ENCODE measurements at regions not wholly inside any gene's neighbourhood (a gene's known extent, or its start where the extent isn't known, plus 50 kb on each side); places are given as distances from the start of the nearest gene placed in this dataset.

DNA sequence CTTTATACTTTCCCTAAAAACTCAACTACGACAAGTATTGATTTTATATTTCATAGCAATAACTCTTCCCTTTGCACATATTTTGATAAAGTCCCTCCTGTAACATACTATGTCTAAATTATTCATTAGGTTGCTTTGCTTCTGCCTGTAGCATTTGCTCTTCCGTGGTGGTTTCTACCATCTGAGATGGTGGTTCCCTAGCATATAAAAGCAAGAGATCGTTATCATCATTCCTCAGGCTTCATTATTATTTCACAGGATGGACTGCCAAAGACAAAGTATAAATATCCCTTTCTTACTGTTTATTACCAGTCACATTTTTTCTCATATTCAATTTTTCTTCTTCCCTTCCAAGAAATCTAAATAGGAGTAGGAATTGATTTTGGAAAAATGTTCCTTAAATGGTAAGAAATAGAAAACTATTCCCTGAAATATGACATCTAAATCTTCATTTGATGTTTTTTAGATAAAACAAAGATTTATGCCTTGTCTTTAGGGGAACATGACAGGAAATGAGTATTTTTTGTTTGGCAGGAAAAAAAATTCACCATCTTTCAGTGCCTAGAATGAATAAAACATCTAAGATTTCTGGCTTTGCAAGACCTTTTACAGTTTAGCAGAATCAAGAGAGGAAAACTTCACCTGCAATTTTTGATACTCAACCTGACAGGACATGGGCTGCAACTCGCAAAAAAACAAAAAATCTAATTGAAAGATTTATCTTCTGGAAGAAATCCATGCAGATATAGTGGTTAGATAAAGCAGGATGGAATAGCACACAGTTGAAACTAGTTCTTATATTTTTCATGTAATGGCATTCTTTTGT is 340.0 kb downstream of the SPRY2 start:
- Histone ChIP-seq H3K4me2 (ENCODE audit: low read depth, low read length) (no peak overlapping the region), H4K5ac (ENCODE audit: low read depth, low read length) (no peak overlapping the region), H2BK20ac (ENCODE audit: low read depth, low read length) (no peak overlapping the region), H4K20me1 (ENCODE audit: insufficient read depth, low read length) (no peaks in the 10 kb centered on the region), H4K8ac (ENCODE audit: low read depth in 2 of 2, low read length in 2 of 2) (no peak overlapping the region), H3K27me3 (ENCODE audit: control insufficient read depth, insufficient read depth, low read length) (no peaks in the 10 kb centered on the region), H3K4me1 (ENCODE audit: control insufficient read depth, insufficient read depth, low read length) (peaks cover 3% of the 10 kb centered on the region), H3K4ac (ENCODE audit: low read depth, low read length) (no peak overlapping the region), H3K9me3 (ENCODE audit: control insufficient read depth, insufficient read depth, low read length) (no peaks in the 10 kb centered on the region), H3K23ac (ENCODE audit: low read depth, low read length) (no peak overlapping the region), H2AK5ac (ENCODE audit: low read depth, low read length) (no peak overlapping the region), H3K4me3 (ENCODE audit: insufficient read depth, low read depth, low read length) (no peak overlapping the region), H2AK9ac (replicated peaks; ENCODE audit: low read depth, low read length, poor library complexity) (no peak overlapping the region), H3K14ac (replicated peaks; ENCODE audit: low read depth, low read length) (no peak overlapping the region), H2BK5ac (ENCODE audit: low read depth, low read length, poor library complexity, severe bottlenecking) (no peak overlapping the region), H3K79me1 (ENCODE audit: low read depth in 1 of 2, low read length in 2 of 2) (no peaks in the 10 kb centered on the region), H3K9me1 (ENCODE audit: insufficient read depth, low read length) (no peaks in the 10 kb centered on the region), H3K27ac (ENCODE audit: insufficient read depth, low read length) (no peak overlapping the region), H3K18ac (ENCODE audit: low read depth, low read length) (no peak overlapping the region), H2BK120ac (ENCODE audit: low read depth, low read length) (no peak overlapping the region), H3K9ac (ENCODE audit: low read depth, low read length) (no peak overlapping the region), H2BK15ac (ENCODE audit: low read depth, low read length) (no peak overlapping the region), H3K36me3 (ENCODE audit: control insufficient read depth, insufficient read depth, low read length) (no peaks in the 10 kb centered on the region), H3K56ac (ENCODE audit: extremely low read depth, insufficient read depth, low read length) (no peak overlapping the region), H4K91ac (ENCODE audit: insufficient read depth, low read depth, low read length) (no peak overlapping the region), H2AFZ (replicated peaks; ENCODE audit: low read length, poor library complexity) (no peak overlapping the region)
- dilution Hi-C loops (cut with HindIII; ENCODE audit: low sequenced_read_pairs, unreplicated experiment) = no loop called here
- intact Hi-C loops (cut with micrococcal nuclease) = no loop called here
- POLR2A ChIA-PET (ENCODE audit: unreplicated experiment) = no interaction called here
- no TSS peak for BruUV-seq (replicated peaks)
- TF ChIP-seq POLR2A (IDR thresholded peaks at IDR 0.05; ENCODE audit: low read depth, low read length) = no peak
- TF ChIP-seq, protein P1, sequence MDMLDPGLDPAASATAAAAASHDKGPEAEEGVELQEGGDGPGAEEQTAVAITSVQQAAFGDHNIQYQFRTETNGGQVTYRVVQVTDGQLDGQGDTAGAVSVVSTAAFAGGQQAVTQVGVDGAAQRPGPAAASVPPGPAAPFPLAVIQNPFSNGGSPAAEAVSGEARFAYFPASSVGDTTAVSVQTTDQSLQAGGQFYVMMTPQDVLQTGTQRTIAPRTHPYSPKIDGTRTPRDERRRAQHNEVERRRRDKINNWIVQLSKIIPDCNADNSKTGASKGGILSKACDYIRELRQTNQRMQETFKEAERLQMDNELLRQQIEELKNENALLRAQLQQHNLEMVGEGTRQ (IDR thresholded peaks at IDR 0.05; ENCODE audit: low read depth, low read length) = no peak
- no peak for TF ChIP-seq RAD21 (IDR thresholded peaks at IDR 0.05; ENCODE audit: low read length)
- TF ChIP-seq, protein P2, sequence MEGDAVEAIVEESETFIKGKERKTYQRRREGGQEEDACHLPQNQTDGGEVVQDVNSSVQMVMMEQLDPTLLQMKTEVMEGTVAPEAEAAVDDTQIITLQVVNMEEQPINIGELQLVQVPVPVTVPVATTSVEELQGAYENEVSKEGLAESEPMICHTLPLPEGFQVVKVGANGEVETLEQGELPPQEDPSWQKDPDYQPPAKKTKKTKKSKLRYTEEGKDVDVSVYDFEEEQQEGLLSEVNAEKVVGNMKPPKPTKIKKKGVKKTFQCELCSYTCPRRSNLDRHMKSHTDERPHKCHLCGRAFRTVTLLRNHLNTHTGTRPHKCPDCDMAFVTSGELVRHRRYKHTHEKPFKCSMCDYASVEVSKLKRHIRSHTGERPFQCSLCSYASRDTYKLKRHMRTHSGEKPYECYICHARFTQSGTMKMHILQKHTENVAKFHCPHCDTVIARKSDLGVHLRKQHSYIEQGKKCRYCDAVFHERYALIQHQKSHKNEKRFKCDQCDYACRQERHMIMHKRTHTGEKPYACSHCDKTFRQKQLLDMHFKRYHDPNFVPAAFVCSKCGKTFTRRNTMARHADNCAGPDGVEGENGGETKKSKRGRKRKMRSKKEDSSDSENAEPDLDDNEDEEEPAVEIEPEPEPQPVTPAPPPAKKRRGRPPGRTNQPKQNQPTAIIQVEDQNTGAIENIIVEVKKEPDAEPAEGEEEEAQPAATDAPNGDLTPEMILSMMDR (conservative IDR thresholded peaks at IDR 0.05; ENCODE audit: low read depth, low read length) = no peak
- no peak for TF ChIP-seq BHLHE40 (IDR thresholded peaks at IDR 0.05; ENCODE audit: low read depth, low read length)
- TF ChIP-seq FOS (IDR thresholded peaks at IDR 0.05; ENCODE audit: low read depth, low read length) = no peak
- TF ChIP-seq SMC3 (IDR thresholded peaks at IDR 0.05; ENCODE audit: low read depth, low read length) = no peak
- no peak for TF ChIP-seq RFX5 (IDR thresholded peaks at IDR 0.05; ENCODE audit: low read depth, low read length)
- no peak for TF ChIP-seq CEBPB (IDR thresholded peaks at IDR 0.05; ENCODE audit: low read depth, low read length)
- TF ChIP-seq, protein P3, sequence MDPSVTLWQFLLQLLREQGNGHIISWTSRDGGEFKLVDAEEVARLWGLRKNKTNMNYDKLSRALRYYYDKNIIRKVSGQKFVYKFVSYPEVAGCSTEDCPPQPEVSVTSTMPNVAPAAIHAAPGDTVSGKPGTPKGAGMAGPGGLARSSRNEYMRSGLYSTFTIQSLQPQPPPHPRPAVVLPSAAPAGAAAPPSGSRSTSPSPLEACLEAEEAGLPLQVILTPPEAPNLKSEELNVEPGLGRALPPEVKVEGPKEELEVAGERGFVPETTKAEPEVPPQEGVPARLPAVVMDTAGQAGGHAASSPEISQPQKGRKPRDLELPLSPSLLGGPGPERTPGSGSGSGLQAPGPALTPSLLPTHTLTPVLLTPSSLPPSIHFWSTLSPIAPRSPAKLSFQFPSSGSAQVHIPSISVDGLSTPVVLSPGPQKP (IDR thresholded peaks at IDR 0.05; ENCODE audit: borderline replicate concordance, low read depth, low read length) = no peak
- TF ChIP-seq MAFK (IDR thresholded peaks at IDR 0.05; ENCODE audit: low read depth, low read length) = no peak
- TF ChIP-seq CHD1 (IDR thresholded peaks at IDR 0.05; ENCODE audit: low read depth, low read length) = no peak
- TF ChIP-seq MXI1 (IDR thresholded peaks at IDR 0.05; ENCODE audit: borderline replicate concordance, low read depth, low read length) = no peak
- no peak for TF ChIP-seq RCOR1 (IDR thresholded peaks at IDR 0.05; ENCODE audit: insufficient replicate concordance, low read length)
- TF ChIP-seq NFE2L2 (IDR thresholded peaks at IDR 0.05; ENCODE audit: low read depth, low read length) = no peak
- no peak for TF ChIP-seq MAZ (IDR thresholded peaks at IDR 0.05; ENCODE audit: borderline replicate concordance, low read depth, low read length)
- WGBS, 2 experiments (ENCODE audit: extremely low coverage in 2 of 2, insufficient read length in 1 of 2) = no CpG with 5 or more reads among the region's 4 CpGs
- ATAC-seq (ENCODE audit: low read depth) (no peak), DNase-seq (no peak)
- CTCF ChIA-PET = no interaction called here
- in situ Hi-C loops (cut with MboI; ENCODE audit: low sequenced_read_pairs) = no loop called here

Data from IMR-90 (cell line).